Cardiac fibroblast (primary cell): ENCODE measurements at regions not wholly inside any gene's neighbourhood (a gene's known extent, or its start where the extent isn't known, plus 50 kb on each side); places are given as distances from the start of the nearest gene placed in this dataset.
"Not testable (repeated sequence)": the region's sequence is repeated elsewhere in the genome, so short reads cannot be mapped to it uniquely, and the experiment has no call there.

Source experiments
- DNase-seq, 2 donors: peaks; one replicate each; pipeline versions ENCODE4 v3.0.0 to v3.0.0-alpha.2; 2010; ENCODE audit warnings: low read depth in 2 of 2
- H3K4me3 ChIP-seq, 2 donors: replicated peaks in 1 of 2; 1 replicate in 1 of 2; 2 replicates in 1 of 2; pipeline ENCODE4 v1.5.1; 2011; ENCODE audit warnings: low read depth in 2 of 2, low read length in 2 of 2, mild to moderate bottlenecking in 2 of 2, moderate library complexity in 1 of 2
- CTCF ChIP-seq: IDR thresholded peaks from one replicate; pipeline ENCODE4 v1.5.1; 2011; ENCODE audit warnings: low read depth, mild to moderate bottlenecking, low read length, inconsistent platforms

- no peak for TF ChIP-seq CTCF
- peak; percentile 46 to 70 for DNase-seq
- no peak overlapping the region for H3K4me3 ChIP-seq
These were observed 96.0 kb upstream of the ERRFI1 start for GRCh38 chr1:8122160-8122476.

GRCh38 chr1:8121261-8122159, 95.4 kb upstream of the ERRFI1 start:
- DNase-seq = peak; percentile 95
- no peak for TF ChIP-seq CTCF
- no peak overlapping the region for H3K4me3 ChIP-seq

GRCh38 chr1:8120693-8121260, 94.7 kb upstream of the ERRFI1 start:
- no peak overlapping the region for H3K4me3 ChIP-seq
- peak; percentile 75 to 89 for DNase-seq
- no peak for TF ChIP-seq CTCF

GRCh38 chr1:8118736-8119135, 92.6 kb upstream of the ERRFI1 start:
- not testable (repeated sequence) for DNase-seq, H3K4me3 ChIP-seq

- peak in 1 of 2 donors; percentile 52 for DNase-seq
- no peak for TF ChIP-seq CTCF
- H3K4me3 ChIP-seq = no peak overlapping the region
These were observed 91.9 kb upstream of the ERRFI1 start for GRCh38 chr1:8118031-8118451.

GRCh38 chr1:8116894-8117264, 90.8 kb upstream of the ERRFI1 start:
- TF ChIP-seq CTCF = no peak
- peak; percentile 91 to 93 for DNase-seq
- H3K4me3 ChIP-seq = no peak overlapping the region

GRCh38 chr1:8115769-8116167, 89.7 kb upstream of the ERRFI1 start:
- DNase-seq = no peak
- H3K4me3 ChIP-seq = no peak overlapping the region
- TF ChIP-seq CTCF = no peak
